ENCODE measurements at regions not wholly inside any gene's neighbourhood (a gene's known extent, or its start where the extent isn't known, plus 50 kb on each side); places are given as distances from the start of the nearest gene placed in this dataset.

DNA sequence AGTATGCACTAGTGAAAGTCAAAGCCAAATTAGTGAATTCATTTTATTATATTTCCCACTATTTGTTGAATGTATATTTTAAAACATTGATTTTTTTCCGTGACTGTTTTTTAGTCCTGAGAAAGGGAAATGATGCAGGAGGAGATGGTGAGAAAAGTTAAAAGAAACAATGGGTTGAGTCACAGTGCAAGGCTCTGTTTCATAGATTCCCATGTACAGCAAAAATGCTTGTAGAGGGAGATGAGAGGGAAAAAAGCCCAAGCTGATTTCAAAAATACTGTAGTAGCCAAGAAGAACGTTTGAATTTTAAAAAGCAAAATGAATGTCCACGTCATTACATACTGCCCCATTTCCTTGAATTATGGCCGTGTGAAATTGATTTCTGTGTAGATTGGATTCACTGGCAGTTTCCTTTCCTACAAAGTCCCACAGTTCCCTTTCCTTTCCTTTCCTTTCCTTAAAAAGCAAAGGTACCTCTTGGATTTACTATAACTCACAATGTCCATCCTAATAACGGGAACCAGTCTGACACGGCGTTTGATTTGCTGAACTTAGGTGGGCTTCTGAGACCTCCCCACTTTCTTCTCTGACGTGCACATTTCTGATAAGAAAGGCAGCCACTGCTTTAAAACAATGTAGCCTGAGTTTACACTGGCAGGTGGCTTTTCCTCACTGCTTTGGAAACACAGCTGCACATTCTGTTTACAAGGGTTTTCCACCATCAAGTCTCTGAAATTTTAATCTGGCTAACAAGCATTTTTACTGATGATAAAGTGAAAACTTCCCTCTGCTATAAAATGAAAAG is 63.7 kb downstream of the SPCS3 start:
- peak; percentile 48 for DNase-seq (ENCODE audit: low read depth)

GRCh38 chr4:176385601-176386000 is 65.8 kb downstream of the SPCS3 start:
- DNase-seq (ENCODE audit: low read depth): no peak

- no peak for DNase-seq (ENCODE audit: low read depth)
These were observed 67.8 kb downstream of the SPCS3 start for GRCh38 chr4:176387571-176387970.

DNA sequence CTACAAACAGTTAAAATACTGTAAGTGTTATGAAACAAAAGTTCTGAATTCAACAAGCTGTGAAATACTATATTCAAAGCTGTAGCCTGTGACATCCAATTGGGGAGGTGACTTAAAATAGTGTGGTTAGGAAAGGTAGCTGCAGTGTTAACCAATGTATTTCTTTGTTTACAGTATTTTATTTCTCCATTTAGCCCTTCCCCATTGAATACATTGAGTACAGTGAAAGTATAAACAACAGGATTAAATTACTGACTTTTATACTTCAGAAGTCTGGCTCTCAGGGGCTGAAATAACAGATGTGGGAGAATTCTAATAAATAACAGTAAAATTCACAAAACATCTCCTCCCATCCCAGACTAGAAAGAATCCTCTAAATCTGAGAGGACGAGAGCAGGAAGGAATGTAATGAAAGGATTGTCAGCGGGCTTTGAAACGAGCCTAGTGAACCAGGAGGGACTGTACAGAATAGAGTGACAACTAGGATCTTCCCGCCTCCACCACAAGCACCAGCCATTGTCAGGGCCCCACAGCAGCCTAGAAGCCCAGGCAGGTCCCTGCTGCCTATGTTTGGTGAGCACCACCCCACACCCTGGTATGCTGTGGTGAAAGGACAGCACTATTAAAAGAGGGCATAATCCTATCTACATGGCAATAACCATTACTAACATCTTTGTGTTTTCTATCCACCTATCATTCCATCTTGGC is 73.7 kb downstream of the SPCS3 start:
- DNase-seq (ENCODE audit: low read depth): peak; percentile 48

DNA sequence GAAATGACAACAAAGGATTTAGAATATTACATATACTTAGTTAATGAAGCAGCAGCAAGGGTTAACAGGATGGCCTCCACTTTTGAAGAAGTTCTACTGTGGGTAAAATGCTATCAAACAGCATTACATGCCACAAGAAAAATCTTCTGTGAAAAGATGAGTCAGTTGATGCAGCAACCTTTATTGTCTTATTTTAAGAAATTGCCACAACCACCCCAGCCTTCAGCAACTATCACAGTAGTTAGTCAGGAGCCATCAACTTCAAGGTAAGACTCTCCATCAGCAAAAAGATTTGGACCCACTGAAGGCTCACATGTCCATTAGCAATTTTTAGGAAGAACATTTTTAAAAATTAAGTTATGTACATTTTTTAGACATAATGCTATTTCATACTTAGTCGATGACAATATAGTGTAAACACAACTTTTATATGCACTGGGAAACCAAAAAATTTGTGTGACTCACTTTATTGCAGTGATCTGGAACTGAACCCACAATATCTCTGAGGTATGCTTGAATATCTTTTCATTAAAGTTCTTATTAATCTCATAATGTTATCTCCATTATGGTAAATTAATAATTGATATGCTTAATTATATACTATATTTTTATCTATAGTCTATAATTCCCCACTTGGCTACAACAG is 81.2 kb downstream of the SPCS3 start:
- DNase-seq (ENCODE audit: low read depth): peak; percentile 87

DNA sequence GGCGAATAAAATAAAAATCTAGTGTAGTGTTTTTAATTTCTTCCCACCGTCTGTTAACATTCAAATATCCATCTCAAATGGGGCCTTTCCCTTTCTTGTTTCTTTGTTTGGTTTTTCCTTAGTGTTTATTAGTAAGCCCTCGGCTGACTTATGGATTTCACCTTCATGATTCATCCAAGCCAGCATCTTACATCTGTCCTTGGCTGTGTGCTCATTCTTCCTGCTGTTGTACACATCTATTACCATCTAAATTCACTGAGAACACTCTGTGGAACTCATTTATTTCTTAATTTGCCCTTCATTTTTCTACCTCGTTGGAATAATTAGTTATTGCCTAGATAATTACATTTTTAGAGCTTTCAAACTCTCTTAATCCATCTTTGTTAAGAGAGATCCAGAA is 84.9 kb downstream of the SPCS3 start:
- DNase-seq (ENCODE audit: low read depth): peak; percentile 87

GRCh38 chr4:176406297-176406696 is 86.5 kb downstream of the SPCS3 start:
- no peak for DNase-seq (ENCODE audit: low read depth)

- no peak for DNase-seq (ENCODE audit: low read depth)
These were observed 87.0 kb downstream of the SPCS3 start for GRCh38 chr4:176406736-176407135.

GRCh38 chr4:176409627-176410026 is 89.9 kb downstream of the SPCS3 start:
- peak; percentile 28 for DNase-seq (ENCODE audit: low read depth)

GRCh38 chr4:176413171-176413570 is 93.4 kb downstream of the SPCS3 start:
- DNase-seq (ENCODE audit: low read depth): no peak

DNA sequence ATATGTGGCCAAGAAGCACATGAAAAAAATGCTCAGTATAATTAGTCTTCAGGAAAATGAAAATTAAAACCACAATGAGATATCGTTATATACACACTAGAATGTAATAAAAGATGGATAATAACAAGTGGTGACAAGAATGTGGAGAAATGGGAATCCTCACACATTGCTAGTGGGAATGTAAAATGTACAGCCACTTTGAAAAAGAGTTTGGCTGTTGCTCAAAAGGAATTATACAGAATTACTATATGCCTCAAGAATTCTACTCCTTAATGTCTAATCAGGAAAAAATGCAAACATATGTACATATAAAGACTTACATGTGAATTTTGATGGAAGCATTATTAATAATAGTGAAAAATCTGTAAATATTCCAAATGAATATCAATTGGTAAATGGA is 102.2 kb downstream of the SPCS3 start:
- no peak for DNase-seq (ENCODE audit: low read depth)

GRCh38 chr4:176422511-176422910 is 102.7 kb downstream of the SPCS3 start:
- DNase-seq (ENCODE audit: low read depth): no peak

DNA sequence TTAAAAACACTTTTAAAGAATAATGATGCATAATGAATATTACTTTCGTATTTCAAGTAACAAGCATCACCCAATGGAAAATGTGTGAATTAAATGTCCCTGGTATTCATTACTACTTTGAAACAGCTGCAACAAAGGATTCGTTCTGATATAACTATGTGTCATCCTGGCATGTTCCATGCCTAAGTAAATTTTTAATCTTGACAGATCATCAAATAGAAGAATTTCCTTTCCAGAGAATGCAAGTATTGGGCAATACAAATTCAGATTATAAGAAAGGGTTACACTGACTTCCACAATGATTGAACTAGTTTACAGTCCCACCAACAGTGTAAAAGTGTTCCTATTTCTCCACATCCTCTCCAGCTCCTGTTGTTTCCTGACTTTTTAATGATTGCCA is 105.3 kb downstream of the SPCS3 start:
- peak; percentile 70 for DNase-seq (ENCODE audit: low read depth)

DNA sequence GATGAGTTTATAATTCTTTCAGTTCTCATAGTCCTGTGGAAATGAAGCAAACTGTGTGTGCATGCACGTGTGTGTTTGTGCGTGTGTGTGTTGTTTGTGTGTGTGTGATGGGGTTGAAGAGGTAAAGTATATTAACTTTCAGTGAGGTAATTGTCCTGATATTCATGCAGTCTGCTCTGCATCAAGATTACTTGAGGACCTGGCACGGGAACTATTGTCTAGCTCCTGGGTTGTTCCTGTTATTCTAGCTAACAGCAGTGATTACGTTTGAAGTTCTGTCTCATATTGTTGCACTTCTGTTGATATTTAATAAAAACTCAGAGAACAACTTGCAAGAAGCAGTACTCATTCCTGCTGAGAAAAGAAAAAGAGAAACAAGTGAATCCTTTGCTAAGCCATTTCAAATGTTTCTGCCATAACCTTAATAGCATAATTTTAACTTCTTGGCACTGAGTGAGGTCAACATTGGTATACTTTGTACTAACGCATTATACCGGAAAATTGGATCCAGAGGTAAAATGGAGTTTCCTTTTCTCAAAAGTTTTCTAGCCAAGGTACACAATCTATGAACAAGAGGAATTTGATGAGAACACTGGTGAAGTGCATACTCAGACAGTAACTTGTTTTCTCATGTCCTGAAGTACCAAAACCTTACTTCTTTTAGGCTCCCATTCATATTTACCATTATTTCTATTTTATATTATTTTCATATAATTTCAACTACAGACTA is 113.2 kb downstream of the SPCS3 start:
- peak; percentile 29 for DNase-seq (ENCODE audit: low read depth)

DNA sequence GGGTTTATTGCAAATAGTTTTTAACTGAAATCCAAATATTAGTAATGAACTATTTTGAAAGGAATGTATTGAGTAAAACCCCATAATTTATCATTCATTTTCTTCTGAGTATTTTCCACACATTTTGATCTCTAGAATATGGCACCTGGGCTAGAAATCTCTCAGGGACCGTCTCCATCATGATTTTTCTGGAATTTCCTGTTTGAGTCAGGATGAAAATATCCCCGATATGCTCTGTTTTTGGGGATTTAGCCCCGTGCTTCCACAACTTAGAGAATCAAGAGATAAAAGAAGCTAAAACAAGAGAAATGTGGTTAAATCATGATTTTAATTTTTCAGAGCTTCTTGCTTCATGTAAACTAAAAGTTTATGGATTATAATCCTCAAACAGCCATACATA is 114.2 kb downstream of the SPCS3 start:
- no peak for DNase-seq (ENCODE audit: low read depth)

- peak; percentile 40 for DNase-seq (ENCODE audit: low read depth)
These were observed 116.1 kb downstream of the SPCS3 start for GRCh38 chr4:176435901-176436292.

GRCh38 chr4:176436293-176436973 is 116.7 kb downstream of the SPCS3 start:
- peak; percentile 81 for DNase-seq (ENCODE audit: low read depth)

- DNase-seq (ENCODE audit: low read depth): no peak
These were observed 118.0 kb downstream of the SPCS3 start for GRCh38 chr4:176437756-176438155.

DNA sequence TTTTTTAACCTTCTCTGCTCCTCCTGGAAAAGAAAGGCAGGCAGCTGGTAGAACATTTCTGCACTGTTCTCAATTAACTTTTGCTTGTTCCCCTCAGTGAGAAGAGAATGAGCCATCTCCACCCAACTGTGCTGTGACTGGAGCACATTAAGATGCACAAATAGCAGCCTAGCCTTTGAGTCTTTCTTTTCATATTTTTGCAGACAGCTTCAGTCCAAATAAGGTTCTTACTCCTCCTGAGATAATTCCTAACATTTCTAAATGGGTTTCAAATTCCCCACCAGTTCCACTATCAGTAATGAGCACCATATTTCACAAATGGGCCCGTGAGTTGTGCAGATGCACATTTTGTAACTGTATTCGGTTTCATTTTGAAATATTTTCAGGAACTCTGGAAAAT is 118.6 kb downstream of the SPCS3 start:
- DNase-seq (ENCODE audit: low read depth): no peak

DNA sequence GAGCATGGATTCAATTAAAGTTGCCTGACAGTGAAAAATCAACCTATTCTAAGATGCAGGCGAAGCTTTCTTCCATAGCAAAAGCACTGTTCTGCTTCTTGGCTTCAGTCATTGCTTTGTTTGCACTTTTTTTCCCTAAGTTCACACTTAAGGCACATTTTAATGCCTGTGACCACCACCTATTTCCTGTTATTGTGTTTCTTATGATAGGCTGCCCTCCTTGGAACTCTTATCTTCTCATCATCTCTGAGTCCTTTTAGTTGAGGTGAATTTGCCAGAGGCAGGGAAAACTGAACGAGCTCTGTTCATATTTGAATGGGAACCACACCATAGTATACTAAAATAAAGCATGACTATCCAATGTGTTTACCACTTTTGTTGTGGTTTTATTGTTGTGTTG is 119.8 kb downstream of the SPCS3 start:
- no peak for DNase-seq (ENCODE audit: low read depth)

- DNase-seq (ENCODE audit: low read depth): no peak
These were observed 120.9 kb downstream of the SPCS3 start for GRCh38 chr4:176440698-176441097.

DNA sequence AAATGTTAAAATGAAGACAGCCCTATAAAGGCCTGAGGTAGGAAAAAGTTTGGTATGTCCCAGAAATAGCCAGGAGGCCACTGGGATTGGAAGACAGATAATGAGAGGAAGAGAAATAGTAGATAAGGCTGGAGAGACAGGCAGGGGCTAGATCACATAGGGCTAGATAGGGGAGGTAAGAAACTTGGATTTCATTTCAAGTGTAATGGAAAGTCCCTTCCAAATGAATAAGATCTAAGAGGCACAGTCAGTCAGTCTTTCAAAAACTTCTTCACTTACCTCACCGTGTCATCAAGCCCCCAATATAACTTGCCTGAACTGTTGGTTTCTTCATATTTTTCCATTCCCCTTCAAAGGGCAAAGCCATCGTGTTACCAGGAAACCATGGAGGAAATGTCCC is 121.8 kb downstream of the SPCS3 start:
- no peak for DNase-seq (ENCODE audit: low read depth)

All from iris pigment epithelial cell (primary cell).